ENCODE measurements at regions not wholly inside any gene's neighbourhood (a gene's known extent, or its start where the extent isn't known, plus 50 kb on each side); places are given as distances from the start of the nearest gene placed in this dataset.

DNA sequence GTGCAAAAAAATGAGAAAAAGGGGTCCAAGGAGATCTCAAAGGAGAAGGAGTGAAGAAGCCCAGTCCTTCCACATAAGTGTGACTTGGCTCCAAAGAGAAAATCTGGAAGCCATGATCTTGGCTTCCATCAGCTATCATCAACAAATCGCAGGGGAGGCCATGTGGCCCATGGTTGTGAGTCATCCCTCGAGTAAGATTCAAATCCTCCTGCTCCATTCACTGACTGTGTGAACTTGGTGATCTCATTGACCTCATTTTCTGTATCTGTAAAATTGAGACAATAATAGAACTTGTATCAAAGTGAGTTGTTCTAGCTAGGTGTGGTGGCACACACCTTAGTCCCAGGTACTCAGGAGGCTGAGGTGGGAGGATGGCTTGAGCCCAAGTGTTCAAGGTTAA lies 79.1 kb upstream of the OLIG2 start:
- no peaks in the 10 kb centered on the region for H3K4me1 ChIP-seq (ENCODE audit: insufficient read depth, low read length, poor library complexity, severe bottlenecking)
- intact Hi-C loops (cut with micrococcal nuclease; ENCODE audit: unreplicated experiment) = no loop called here
- peaks cover 50% of the 10 kb centered on the region for H3K27me3 ChIP-seq (replicated peaks; ENCODE audit: insufficient read depth, low read depth, low read length, poor library complexity)
- DNase-seq (ENCODE audit: low spot score) = no peak
- no peak for TF ChIP-seq EZH2 (IDR thresholded peaks at IDR 0.05; ENCODE audit: borderline replicate concordance, low read depth, low read length, poor library complexity, severe bottlenecking)
- TF ChIP-seq, protein P1, sequence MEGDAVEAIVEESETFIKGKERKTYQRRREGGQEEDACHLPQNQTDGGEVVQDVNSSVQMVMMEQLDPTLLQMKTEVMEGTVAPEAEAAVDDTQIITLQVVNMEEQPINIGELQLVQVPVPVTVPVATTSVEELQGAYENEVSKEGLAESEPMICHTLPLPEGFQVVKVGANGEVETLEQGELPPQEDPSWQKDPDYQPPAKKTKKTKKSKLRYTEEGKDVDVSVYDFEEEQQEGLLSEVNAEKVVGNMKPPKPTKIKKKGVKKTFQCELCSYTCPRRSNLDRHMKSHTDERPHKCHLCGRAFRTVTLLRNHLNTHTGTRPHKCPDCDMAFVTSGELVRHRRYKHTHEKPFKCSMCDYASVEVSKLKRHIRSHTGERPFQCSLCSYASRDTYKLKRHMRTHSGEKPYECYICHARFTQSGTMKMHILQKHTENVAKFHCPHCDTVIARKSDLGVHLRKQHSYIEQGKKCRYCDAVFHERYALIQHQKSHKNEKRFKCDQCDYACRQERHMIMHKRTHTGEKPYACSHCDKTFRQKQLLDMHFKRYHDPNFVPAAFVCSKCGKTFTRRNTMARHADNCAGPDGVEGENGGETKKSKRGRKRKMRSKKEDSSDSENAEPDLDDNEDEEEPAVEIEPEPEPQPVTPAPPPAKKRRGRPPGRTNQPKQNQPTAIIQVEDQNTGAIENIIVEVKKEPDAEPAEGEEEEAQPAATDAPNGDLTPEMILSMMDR (conservative IDR thresholded peaks at IDR 0.05; ENCODE audit: low read depth, low read length) = no peak
- ChIA-PET CTCF (no interaction called here), POLR2A (ENCODE audit: low non-redundant PET) (no interaction called here)
- no TSS peak for BruUV-seq (replicated peaks)
- no peak overlapping the region for H3K4me3 ChIP-seq (ENCODE audit: low read depth, low read length, poor library complexity, severe bottlenecking)
- H3K9me3 ChIP-seq (ENCODE audit: low read depth, low read length, poor library complexity, severe bottlenecking) = no peaks in the 10 kb centered on the region
- H3K27ac ChIP-seq (ENCODE audit: low read depth, low read length, poor library complexity, severe bottlenecking) = no peak overlapping the region
- H3K36me3 ChIP-seq (ENCODE audit: insufficient read depth, low read length, poor library complexity, severe bottlenecking) = no peaks in the 10 kb centered on the region

GRCh38 chr21:32947736-32948135 lies 78.0 kb upstream of the OLIG2 start:
- intact Hi-C loops (cut with micrococcal nuclease; ENCODE audit: unreplicated experiment) = no loop called here
- Histone ChIP-seq H3K4me1 (ENCODE audit: insufficient read depth, low read length, poor library complexity, severe bottlenecking) (no peaks in the 10 kb centered on the region), H3K36me3 (ENCODE audit: insufficient read depth, low read length, poor library complexity, severe bottlenecking) (no peaks in the 10 kb centered on the region), H3K27me3 (replicated peaks; ENCODE audit: insufficient read depth, low read depth, low read length, poor library complexity) (peaks cover 54% of the 10 kb centered on the region), H3K9me3 (ENCODE audit: low read depth, low read length, poor library complexity, severe bottlenecking) (no peaks in the 10 kb centered on the region), H3K4me3 (ENCODE audit: low read depth, low read length, poor library complexity, severe bottlenecking) (no peak overlapping the region), H3K27ac (ENCODE audit: low read depth, low read length, poor library complexity, severe bottlenecking) (no peak overlapping the region)
- BruUV-seq (replicated peaks) = no TSS peak
- POLR2A ChIA-PET (ENCODE audit: low non-redundant PET) = no interaction called here
- DNase-seq (ENCODE audit: low spot score) = no peak
- TF ChIP-seq EZH2 (IDR thresholded peaks at IDR 0.05; ENCODE audit: borderline replicate concordance, low read depth, low read length, poor library complexity, severe bottlenecking) = no peak
- TF ChIP-seq, protein P1 (conservative IDR thresholded peaks at IDR 0.05; ENCODE audit: low read depth, low read length) = no peak
- CTCF ChIA-PET = no interaction called here

DNA sequence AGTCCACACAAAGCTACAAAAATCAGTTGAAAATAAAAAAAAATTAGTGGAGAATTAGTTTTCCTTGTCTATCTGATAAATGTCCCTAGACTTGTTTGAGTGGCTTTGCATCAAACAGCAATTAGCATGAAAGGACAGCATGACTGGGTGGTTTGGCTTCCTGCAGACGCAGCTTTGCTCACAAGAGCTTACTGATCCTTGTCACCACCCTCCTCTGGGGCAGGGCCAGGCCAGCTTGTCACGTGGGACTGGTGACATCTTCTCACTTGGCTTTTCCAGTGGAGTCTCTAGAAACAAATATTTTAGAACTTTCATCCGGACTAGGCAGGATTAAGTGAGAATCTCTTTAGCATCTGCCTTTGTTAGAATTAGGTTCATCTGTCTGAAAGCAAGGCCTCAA lies 76.0 kb upstream of the OLIG2 start:
- Histone ChIP-seq H3K4me3 (ENCODE audit: low read depth, low read length, poor library complexity, severe bottlenecking) (no peak overlapping the region), H3K36me3 (ENCODE audit: insufficient read depth, low read length, poor library complexity, severe bottlenecking) (no peaks in the 10 kb centered on the region), H3K4me1 (ENCODE audit: insufficient read depth, low read length, poor library complexity, severe bottlenecking) (no peaks in the 10 kb centered on the region), H3K27me3 (replicated peaks; ENCODE audit: insufficient read depth, low read depth, low read length, poor library complexity) (peaks cover 69% of the 10 kb centered on the region), H3K27ac (ENCODE audit: low read depth, low read length, poor library complexity, severe bottlenecking) (no peak overlapping the region), H3K9me3 (ENCODE audit: low read depth, low read length, poor library complexity, severe bottlenecking) (no peaks in the 10 kb centered on the region)
- ChIA-PET POLR2A (ENCODE audit: low non-redundant PET) (no interaction called here), CTCF (interaction anchor here (1.1 kb wide), 1 partner anchor 247 kb away, joined by 4 read pairs; no protein-coding TSS in a partner anchor)
- intact Hi-C loops (cut with micrococcal nuclease; ENCODE audit: unreplicated experiment) = no loop called here
- BruUV-seq (replicated peaks) = no TSS peak
- DNase-seq (ENCODE audit: low spot score) = no peak
- TF ChIP-seq, protein P1 (conservative IDR thresholded peaks at IDR 0.05; ENCODE audit: low read depth, low read length) = no peak
- TF ChIP-seq EZH2 (IDR thresholded peaks at IDR 0.05; ENCODE audit: borderline replicate concordance, low read depth, low read length, poor library complexity, severe bottlenecking) = no peak

Data from A673 (cell line).